ENCODE measurements at regions not wholly inside any gene's neighbourhood (a gene's known extent, or its start where the extent isn't known, plus 50 kb on each side); places are given as distances from the start of the nearest gene placed in this dataset.

GRCh38 chr13:111659842-111660241, 339.4 kb downstream of the TEX29 start:
- Histone ChIP-seq H4K20me1 (ENCODE audit: low read depth, low read length) (no peaks in the 10 kb centered on the region), H3K9ac (ENCODE audit: low read length) (no peak overlapping the region), H3K9me2 (replicated peaks; ENCODE audit: insufficient read depth, low read length) (no peaks in the 10 kb centered on the region), H3K79me2 (ENCODE audit: insufficient read depth, low read length) (no peaks in the 10 kb centered on the region), H3K9me3 (ENCODE audit: insufficient read depth, low read length) (no peaks in the 10 kb centered on the region), H3K36me3 (ENCODE audit: low read length) (no peaks in the 10 kb centered on the region), H3K27ac (ENCODE audit: low read depth, low read length) (no peak overlapping the region), H3F3A (ENCODE audit: insufficient read depth) (no peaks in the 10 kb centered on the region), H3K4me2 (ENCODE audit: low read depth, low read length, poor library complexity, severe bottlenecking) (no peak overlapping the region), H2AFZ (ENCODE audit: low read depth, low read length, severe bottlenecking) (no peak overlapping the region), H3K27me3 (ENCODE audit: low read length) (no peaks in the 10 kb centered on the region), H3K4me3 (ENCODE audit: insufficient read depth, low read length, poor library complexity, severe bottlenecking) (no peak overlapping the region)
- no peak for TF ChIP-seq EZH2phosphoT487 (conservative IDR thresholded peaks at IDR 0.05; ENCODE audit: low read length)

GRCh38 chr13:111661052-111661451, 340.6 kb downstream of the TEX29 start:
- H4K20me1 ChIP-seq (ENCODE audit: low read depth, low read length) = no peaks in the 10 kb centered on the region
- H3K36me3 ChIP-seq (ENCODE audit: low read length) = no peaks in the 10 kb centered on the region
- H3K27me3 ChIP-seq (ENCODE audit: low read length) = no peaks in the 10 kb centered on the region
- H3K4me3 ChIP-seq (ENCODE audit: insufficient read depth, low read length, poor library complexity, severe bottlenecking) = no peak overlapping the region
- no peak overlapping the region for H3K4me2 ChIP-seq (ENCODE audit: low read depth, low read length, poor library complexity, severe bottlenecking)
- no peak overlapping the region for H3K9ac ChIP-seq (ENCODE audit: low read length)
- H2AFZ ChIP-seq (ENCODE audit: low read depth, low read length, severe bottlenecking) = no peak overlapping the region
- H3K27ac ChIP-seq (ENCODE audit: low read depth, low read length) = no peak overlapping the region
- H3F3A ChIP-seq (ENCODE audit: insufficient read depth) = no peaks in the 10 kb centered on the region
- no peaks in the 10 kb centered on the region for H3K9me2 ChIP-seq (replicated peaks; ENCODE audit: insufficient read depth, low read length)
- no peaks in the 10 kb centered on the region for H3K79me2 ChIP-seq (ENCODE audit: insufficient read depth, low read length)
- no peaks in the 10 kb centered on the region for H3K9me3 ChIP-seq (ENCODE audit: insufficient read depth, low read length)
- TF ChIP-seq CTCF (IDR thresholded peaks at IDR 0.05; ENCODE audit: insufficient read depth, low read length, poor library complexity, severe bottlenecking) (no peak), EZH2phosphoT487 (conservative IDR thresholded peaks at IDR 0.05; ENCODE audit: low read length) (no peak)

- Histone ChIP-seq H3K36me3 (ENCODE audit: low read length) (no peaks in the 10 kb centered on the region), H3F3A (ENCODE audit: insufficient read depth) (no peaks in the 10 kb centered on the region), H3K79me2 (ENCODE audit: insufficient read depth, low read length) (no peaks in the 10 kb centered on the region), H3K27ac (ENCODE audit: low read depth, low read length) (no peak overlapping the region), H4K20me1 (ENCODE audit: low read depth, low read length) (no peaks in the 10 kb centered on the region), H3K27me3 (ENCODE audit: low read length) (no peaks in the 10 kb centered on the region), H3K4me3 (ENCODE audit: insufficient read depth, low read length, poor library complexity, severe bottlenecking) (no peak overlapping the region), H2AFZ (ENCODE audit: low read depth, low read length, severe bottlenecking) (no peak overlapping the region), H3K9ac (ENCODE audit: low read length) (no peak overlapping the region), H3K9me2 (replicated peaks; ENCODE audit: insufficient read depth, low read length) (no peaks in the 10 kb centered on the region), H3K9me3 (ENCODE audit: insufficient read depth, low read length) (no peaks in the 10 kb centered on the region), H3K4me2 (ENCODE audit: low read depth, low read length, poor library complexity, severe bottlenecking) (no peak overlapping the region)
- TF ChIP-seq CTCF (IDR thresholded peaks at IDR 0.05; ENCODE audit: insufficient read depth, low read length, poor library complexity, severe bottlenecking) = no peak
- no peak for TF ChIP-seq EZH2phosphoT487 (conservative IDR thresholded peaks at IDR 0.05; ENCODE audit: low read length)
These were observed 341.3 kb downstream of the TEX29 start for GRCh38 chr13:111661776-111662175.

- H3K9ac ChIP-seq (ENCODE audit: low read length) = no peak overlapping the region
- no peaks in the 10 kb centered on the region for H3K9me3 ChIP-seq (ENCODE audit: insufficient read depth, low read length)
- no peaks in the 10 kb centered on the region for H4K20me1 ChIP-seq (ENCODE audit: low read depth, low read length)
- TF ChIP-seq EZH2phosphoT487 (conservative IDR thresholded peaks at IDR 0.05; ENCODE audit: low read length) (no peak), CTCF (IDR thresholded peaks at IDR 0.05; ENCODE audit: insufficient read depth, low read length, poor library complexity, severe bottlenecking) (no peak)
- H3K36me3 ChIP-seq (ENCODE audit: low read length) = no peaks in the 10 kb centered on the region
- no peak overlapping the region for H3K4me3 ChIP-seq (ENCODE audit: insufficient read depth, low read length, poor library complexity, severe bottlenecking)
- no peak overlapping the region for H2AFZ ChIP-seq (ENCODE audit: low read depth, low read length, severe bottlenecking)
- no peaks in the 10 kb centered on the region for H3K79me2 ChIP-seq (ENCODE audit: insufficient read depth, low read length)
- no peaks in the 10 kb centered on the region for H3F3A ChIP-seq (ENCODE audit: insufficient read depth)
- no peak overlapping the region for H3K27ac ChIP-seq (ENCODE audit: low read depth, low read length)
- H3K9me2 ChIP-seq (replicated peaks; ENCODE audit: insufficient read depth, low read length) = no peaks in the 10 kb centered on the region
- no peak overlapping the region for H3K4me2 ChIP-seq (ENCODE audit: low read depth, low read length, poor library complexity, severe bottlenecking)
- H3K27me3 ChIP-seq (ENCODE audit: low read length) = no peaks in the 10 kb centered on the region
These were observed 342.0 kb downstream of the TEX29 start for GRCh38 chr13:111662451-111662850.
